Mucosa of descending colon (tissue), 3 donors: ENCODE measurements at regions not wholly inside any gene's neighbourhood (a gene's known extent, or its start where the extent isn't known, plus 50 kb on each side); places are given as distances from the start of the nearest gene placed in this dataset.

Source experiments
- ATAC-seq: fragments of 200-7000 bp; cut with Tn5 transposase; one replicate; pipeline ENCODE4 v1.9.1; 2020; ENCODE audit warnings: mild to moderate bottlenecking, moderate library complexity
- DNase-seq, 3 donors: peaks; one replicate each; pipeline ENCODE4 v3.0.0-alpha.2; 2020
- H3K36me3 ChIP-seq: fragments of 200-600 bp; one replicate; pipeline ENCODE4 v1.8.0; 2021; ENCODE audit warnings: low read depth, mild to moderate bottlenecking
- H3K4me1 ChIP-seq: fragments of 200-600 bp; one replicate; pipeline ENCODE4 v1.8.0; 2021; ENCODE audit warnings: low read depth, mild to moderate bottlenecking
- H3K4me3 ChIP-seq: fragments of 200-600 bp; one replicate; pipeline ENCODE4 v1.8.0; 2021; ENCODE audit warnings: mild to moderate bottlenecking
- H3K9me3 ChIP-seq: fragments of 200-600 bp; one replicate; pipeline ENCODE4 v1.8.0; 2021; ENCODE audit warnings: mild to moderate bottlenecking
- CTCF ChIP-seq: fragments of 200-600 bp; IDR thresholded peaks from one replicate; pipeline ENCODE4 v1.8.0; 2022; ENCODE audit warnings: antibody characterized with exemption, mild to moderate bottlenecking
- intact Hi-C, 2 donors: fragments of 100-400 bp; cut with DNase I in 1 of 2; cut with micrococcal nuclease in 1 of 2; formaldehyde crosslinking; loops; one replicate each; pipeline versions ENCODE4 v1.11.0 to v1.11.1; 2022; cut with DNase I, micrococcal nuclease
- donor health status: DM: no; HTN: no; CAD: no; lungs with moderate emphysema.
- donor health status: DM: no; HTN: no; CAD: no.
- donor health status: DM: no; HTN: yes; CAD: no.

- TF ChIP-seq CTCF = no peak
- intact Hi-C loops = no loop called here
- no peak for DNase-seq
- no peak overlapping the region for H3K4me3 ChIP-seq
- H3K4me1 ChIP-seq = no peaks in the 10 kb centered on the region
- H3K36me3 ChIP-seq = no peaks in the 10 kb centered on the region
- no peaks in the 10 kb centered on the region for H3K9me3 ChIP-seq
- no peak for ATAC-seq
Observed at GRCh38 chr12:113766131-113766878, 199.8 kb downstream of the RBM19 start.

- H3K4me3 ChIP-seq = no peak overlapping the region
- H3K9me3 ChIP-seq = no peaks in the 10 kb centered on the region
- intact Hi-C loops = no loop called here
- no peak for TF ChIP-seq CTCF
- no peaks in the 10 kb centered on the region for H3K4me1 ChIP-seq
- DNase-seq (no peak), ATAC-seq (no peak)
- H3K36me3 ChIP-seq = no peaks in the 10 kb centered on the region
Observed at GRCh38 chr12:113764661-113765060, 201.5 kb downstream of the RBM19 start.

- ATAC-seq = no peak
- intact Hi-C loops = no loop called here
- TF ChIP-seq CTCF = no peak
Observed at GRCh38 chr12:113762882-113763816, 203.0 kb downstream of the RBM19 start.

DNA sequence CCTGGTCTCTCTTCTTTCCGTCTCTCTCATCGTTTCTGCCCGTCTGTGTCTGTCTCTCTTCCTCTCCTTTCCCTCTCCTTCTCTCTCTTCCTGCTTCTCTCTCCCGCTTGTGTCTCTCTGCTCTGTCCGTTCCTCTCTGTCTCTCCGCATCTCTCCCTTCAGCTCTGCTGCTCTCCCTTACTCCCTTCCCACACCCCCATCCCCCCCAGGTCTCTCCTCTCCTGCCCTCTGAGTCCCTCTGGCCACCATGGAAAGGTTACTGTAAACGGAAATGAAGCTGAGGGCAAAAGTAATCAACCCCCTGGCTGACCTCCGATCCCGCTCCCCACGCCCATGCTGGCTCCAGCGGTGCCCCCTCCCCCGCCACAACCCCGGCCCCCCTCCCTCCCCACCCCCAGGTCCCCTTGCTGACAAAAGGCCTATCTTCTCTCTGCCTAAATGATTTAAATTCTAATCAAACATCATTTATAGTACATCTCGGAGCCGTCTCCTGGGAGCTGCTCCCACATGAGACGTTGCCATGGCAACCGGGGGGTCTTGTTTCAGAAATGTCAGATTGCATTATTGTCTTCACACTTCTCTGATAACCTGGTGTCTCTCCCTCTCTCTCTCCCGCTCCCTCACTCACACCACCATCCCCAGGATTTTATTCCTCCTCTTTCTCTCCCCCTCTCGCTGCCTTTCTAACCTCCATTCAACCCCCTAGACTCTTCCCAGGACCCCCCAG lies 203.8 kb downstream of the RBM19 start:
- ATAC-seq = no peak
- intact Hi-C loops = no loop called here
- Histone ChIP-seq H3K4me1 (no peaks in the 10 kb centered on the region), H3K4me3 (no peak overlapping the region), H3K9me3 (no peaks in the 10 kb centered on the region), H3K36me3 (no peaks in the 10 kb centered on the region)
- DNase-seq = no peak
- no peak for TF ChIP-seq CTCF

More at GRCh38 chr12:113762882-113763816, 203.0 kb downstream of the RBM19 start:
- H3K36me3 ChIP-seq = no peaks in the 10 kb centered on the region
- no peaks in the 10 kb centered on the region for H3K4me1 ChIP-seq
- no peak for DNase-seq
- H3K9me3 ChIP-seq = no peaks in the 10 kb centered on the region
- H3K4me3 ChIP-seq = no peak overlapping the region

DNA sequence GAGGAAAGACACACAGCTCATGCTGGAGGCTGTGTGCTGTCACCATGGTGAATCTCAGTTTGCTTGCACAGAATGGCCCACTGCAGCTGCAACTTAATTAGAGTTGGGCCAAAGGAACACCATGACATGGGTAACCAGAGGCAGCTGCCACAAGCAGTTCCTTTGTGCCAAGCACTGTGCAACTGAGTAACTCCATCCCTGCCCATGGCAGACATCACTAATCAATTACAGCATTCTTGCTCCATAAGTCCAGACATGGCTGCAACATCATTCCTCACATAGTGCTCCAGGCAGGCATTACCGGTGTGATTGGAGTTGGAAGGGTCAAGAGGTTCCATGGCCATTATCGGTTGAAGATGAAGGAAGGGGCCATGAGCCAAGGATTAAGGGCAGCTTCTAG lies 207.0 kb downstream of the RBM19 start:
- DNase-seq (no peak), ATAC-seq (no peak)
- no peak for TF ChIP-seq CTCF
- no peak overlapping the region for H3K4me3 ChIP-seq
- H3K4me1 ChIP-seq = no peaks in the 10 kb centered on the region
- intact Hi-C loops = no loop called here
- no peaks in the 10 kb centered on the region for H3K9me3 ChIP-seq
- H3K36me3 ChIP-seq = no peaks in the 10 kb centered on the region
